HG02759 (cell line): ENCODE measurements at regions not wholly inside any gene's neighbourhood (a gene's known extent, or its start where the extent isn't known, plus 50 kb on each side); places are given as distances from the start of the nearest gene placed in this dataset.
"Not testable (repeated sequence)": the region's sequence is repeated elsewhere in the genome, so short reads cannot be mapped to it uniquely, and the experiment has no call there.

Experiments used
- ATAC-seq: cut with Tn5 transposase; IDR thresholded peaks from one replicate; pipeline ENCODE4 v1.9.1; 2021; ENCODE audit warnings: mild to moderate bottlenecking, moderate library complexity; ENCODE audit not compliant: unreplicated experiment

- no peak for ATAC-seq
These were observed 949.4 kb upstream of the ADGRL4 start for GRCh38 chr1:79955966-79956365.

GRCh38 chr1:79950511-79950910, 944.0 kb upstream of the ADGRL4 start:
- ATAC-seq, result no peak

- no peak for ATAC-seq
These were observed 938.9 kb upstream of the ADGRL4 start for GRCh38 chr1:79945391-79945790.

GRCh38 chr1:79929356-79929755, 922.8 kb upstream of the ADGRL4 start:
- ATAC-seq, result no peak

GRCh38 chr1:79928901-79929300, 922.4 kb upstream of the ADGRL4 start:
- ATAC-seq, result no peak

- ATAC-seq, result no peak
These were observed 914.6 kb upstream of the ADGRL4 start for GRCh38 chr1:79920960-79921669.

- ATAC-seq, result no peak
These were observed 908.4 kb upstream of the ADGRL4 start for GRCh38 chr1:79914896-79915295.

GRCh38 chr1:79912813-79913212, 906.3 kb upstream of the ADGRL4 start:
- ATAC-seq, result no peak

- no peak for ATAC-seq
These were observed 896.8 kb upstream of the ADGRL4 start for GRCh38 chr1:79903321-79903720.

GRCh38 chr1:79902418-79902817, 895.9 kb upstream of the ADGRL4 start:
- ATAC-seq, result no peak

GRCh38 chr1:79899914-79900313, 893.4 kb upstream of the ADGRL4 start:
- ATAC-seq, result no peak

- ATAC-seq, result no peak
These were observed 889.6 kb upstream of the ADGRL4 start for GRCh38 chr1:79896140-79896539.

- no peak for ATAC-seq
These were observed 889.0 kb upstream of the ADGRL4 start for GRCh38 chr1:79895573-79895972.

GRCh38 chr1:79894129-79894528, 887.6 kb upstream of the ADGRL4 start:
- not testable (repeated sequence) for ATAC-seq

GRCh38 chr1:79887059-79887458, 880.5 kb upstream of the ADGRL4 start:
- ATAC-seq, result no peak

GRCh38 chr1:79885101-79885500, 878.6 kb upstream of the ADGRL4 start:
- no peak for ATAC-seq

GRCh38 chr1:79877086-79877485, 870.6 kb upstream of the ADGRL4 start:
- ATAC-seq, result no peak

- ATAC-seq, result no peak
These were observed 868.7 kb upstream of the ADGRL4 start for GRCh38 chr1:79875187-79875586.

GRCh38 chr1:79874289-79874688, 867.8 kb upstream of the ADGRL4 start:
- ATAC-seq, result no peak

GRCh38 chr1:79859212-79859948, 852.9 kb upstream of the ADGRL4 start:
- ATAC-seq, result no peak

GRCh38 chr1:79852004-79852403, 845.5 kb upstream of the ADGRL4 start:
- no peak for ATAC-seq

GRCh38 chr1:79849388-79849787, 842.9 kb upstream of the ADGRL4 start:
- ATAC-seq, result no peak
